GM12872 (cell line): ENCODE measurements at regions not wholly inside any gene's neighbourhood (a gene's known extent, or its start where the extent isn't known, plus 50 kb on each side); places are given as distances from the start of the nearest gene placed in this dataset.

Source experiments
- TF ChIP-seq, protein P1 (sequence below): IDR thresholded peaks from 3 replicates; pipeline ENCODE4 v1.5.1; 2011; ENCODE audit warnings: low read depth, mild to moderate bottlenecking, low read length, moderate library complexity; ENCODE audit not compliant: insufficient read depth

DNA sequence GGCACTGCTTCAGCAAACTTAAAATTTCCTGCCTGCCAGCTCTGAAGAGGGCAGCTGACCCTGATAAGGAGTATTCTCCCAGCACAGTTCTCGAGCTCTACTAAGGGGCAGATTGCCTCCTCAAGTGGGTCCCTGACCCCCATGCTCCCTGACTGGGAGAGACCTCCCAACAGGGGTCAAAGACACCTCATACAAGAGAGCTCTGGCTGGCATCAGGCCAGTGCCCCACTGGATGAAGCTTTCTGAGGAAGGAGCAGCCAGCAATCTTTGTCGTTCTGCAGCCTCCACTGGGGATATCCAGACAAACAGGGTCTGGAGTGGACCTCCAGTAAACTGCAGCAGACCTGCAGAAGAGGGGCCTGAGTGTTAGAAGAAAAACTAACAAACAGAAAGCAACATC lies 1118.3 kb upstream of the ADGRL3 start:
- TF ChIP-seq, protein P1, sequence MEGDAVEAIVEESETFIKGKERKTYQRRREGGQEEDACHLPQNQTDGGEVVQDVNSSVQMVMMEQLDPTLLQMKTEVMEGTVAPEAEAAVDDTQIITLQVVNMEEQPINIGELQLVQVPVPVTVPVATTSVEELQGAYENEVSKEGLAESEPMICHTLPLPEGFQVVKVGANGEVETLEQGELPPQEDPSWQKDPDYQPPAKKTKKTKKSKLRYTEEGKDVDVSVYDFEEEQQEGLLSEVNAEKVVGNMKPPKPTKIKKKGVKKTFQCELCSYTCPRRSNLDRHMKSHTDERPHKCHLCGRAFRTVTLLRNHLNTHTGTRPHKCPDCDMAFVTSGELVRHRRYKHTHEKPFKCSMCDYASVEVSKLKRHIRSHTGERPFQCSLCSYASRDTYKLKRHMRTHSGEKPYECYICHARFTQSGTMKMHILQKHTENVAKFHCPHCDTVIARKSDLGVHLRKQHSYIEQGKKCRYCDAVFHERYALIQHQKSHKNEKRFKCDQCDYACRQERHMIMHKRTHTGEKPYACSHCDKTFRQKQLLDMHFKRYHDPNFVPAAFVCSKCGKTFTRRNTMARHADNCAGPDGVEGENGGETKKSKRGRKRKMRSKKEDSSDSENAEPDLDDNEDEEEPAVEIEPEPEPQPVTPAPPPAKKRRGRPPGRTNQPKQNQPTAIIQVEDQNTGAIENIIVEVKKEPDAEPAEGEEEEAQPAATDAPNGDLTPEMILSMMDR: no peak

DNA sequence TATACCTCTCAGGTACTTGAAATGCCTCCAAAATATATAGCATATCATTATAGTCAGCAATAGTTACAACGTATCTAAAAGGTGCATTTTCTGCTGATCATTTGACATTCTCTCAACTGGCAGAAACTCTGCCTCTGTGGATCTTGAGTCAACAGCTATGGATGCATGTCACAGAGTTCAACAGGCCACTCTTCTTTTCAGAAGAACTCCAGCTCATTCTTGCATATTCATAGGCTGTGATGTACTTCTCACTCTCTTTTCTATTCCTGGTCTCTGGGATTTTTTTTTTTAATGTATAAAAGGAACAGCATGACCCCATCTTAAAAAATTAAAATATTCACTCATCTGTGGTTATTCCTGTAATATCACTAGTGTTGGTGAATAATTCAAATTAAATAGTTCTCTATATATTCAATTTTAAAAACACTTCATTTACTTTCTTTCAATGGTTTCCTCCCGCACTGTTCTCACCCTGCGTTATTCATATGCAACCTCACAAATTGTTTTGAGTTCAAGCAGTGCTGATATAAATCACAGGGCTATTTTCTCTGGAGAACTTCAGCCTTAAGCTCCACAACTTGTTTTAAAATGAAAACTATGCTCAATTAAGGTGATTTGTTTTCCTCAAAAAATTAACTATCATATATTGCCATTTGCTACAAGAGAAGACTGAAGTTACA lies 1111.2 kb upstream of the ADGRL3 start:
- TF ChIP-seq, protein P1: no peak

DNA sequence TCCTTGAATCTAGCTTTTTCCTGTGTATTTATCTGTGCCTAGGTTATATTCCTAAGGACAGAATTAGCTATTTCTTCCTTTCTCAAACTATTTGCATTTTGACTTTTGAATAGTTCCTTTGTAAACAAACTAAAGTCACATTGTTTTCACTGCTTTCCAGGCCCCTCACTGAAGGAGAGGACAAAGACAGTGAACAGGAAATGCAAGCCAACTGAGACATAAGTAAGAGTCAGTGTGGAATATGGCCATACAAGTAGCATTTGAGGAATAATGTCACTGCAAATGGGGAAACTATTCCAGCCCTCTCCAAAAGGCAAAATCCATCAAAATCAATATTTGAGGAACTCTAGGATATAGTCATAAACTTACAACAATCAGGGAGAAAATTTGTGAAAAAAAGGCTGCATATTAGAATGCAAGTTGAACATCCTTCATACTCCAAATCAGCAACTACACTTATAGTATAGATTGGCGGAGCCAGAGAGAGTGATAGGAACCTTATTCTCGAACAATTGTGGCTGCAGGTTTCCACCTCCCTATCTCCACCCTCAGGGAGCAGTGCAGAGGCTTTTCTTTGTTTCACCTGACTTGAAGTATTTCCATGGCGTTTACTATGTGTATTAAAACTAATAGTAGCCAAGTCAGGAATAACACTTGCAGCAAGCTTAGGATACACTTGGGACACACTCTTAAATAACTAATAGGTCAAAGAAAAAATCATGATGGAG lies 1110.4 kb upstream of the ADGRL3 start:
- TF ChIP-seq, protein P1: no peak

DNA sequence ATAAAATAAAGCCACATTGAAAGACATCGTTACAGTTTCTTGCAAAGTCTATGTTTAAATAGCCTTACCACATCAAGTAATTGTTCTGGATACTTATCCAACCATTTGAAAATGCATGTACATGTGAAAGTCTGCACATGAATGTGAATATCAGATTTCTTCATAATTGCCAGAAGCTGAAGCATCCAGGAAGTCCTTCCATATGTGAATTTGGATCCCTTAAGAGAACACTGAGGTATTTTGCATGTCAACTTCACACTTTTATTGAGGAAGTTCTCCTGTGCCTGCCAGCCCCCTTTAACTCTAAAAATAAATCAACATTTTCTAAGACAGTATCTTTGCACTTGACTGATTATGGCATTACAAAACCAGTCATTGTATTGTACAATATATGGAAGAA lies 1103.5 kb upstream of the ADGRL3 start:
- TF ChIP-seq, protein P1: no peak

DNA sequence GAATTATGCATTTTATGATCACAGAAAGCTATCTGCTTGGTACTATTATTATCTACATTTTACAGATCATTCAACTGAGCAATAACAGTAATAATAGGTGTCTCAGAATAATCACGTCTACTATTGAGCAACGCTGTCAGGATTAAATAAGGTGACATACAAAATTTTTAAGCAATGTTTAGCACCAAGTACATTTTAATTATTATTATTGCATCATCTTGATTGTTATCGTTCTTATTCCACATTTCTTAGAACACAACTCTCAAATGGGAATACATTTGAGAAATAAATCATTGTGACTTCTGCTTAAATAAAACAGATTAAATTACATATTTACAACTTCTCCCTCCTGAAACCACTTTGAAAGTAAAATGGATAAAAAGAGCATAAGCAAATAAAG lies 1083.5 kb upstream of the ADGRL3 start:
- TF ChIP-seq, protein P1: no peak

DNA sequence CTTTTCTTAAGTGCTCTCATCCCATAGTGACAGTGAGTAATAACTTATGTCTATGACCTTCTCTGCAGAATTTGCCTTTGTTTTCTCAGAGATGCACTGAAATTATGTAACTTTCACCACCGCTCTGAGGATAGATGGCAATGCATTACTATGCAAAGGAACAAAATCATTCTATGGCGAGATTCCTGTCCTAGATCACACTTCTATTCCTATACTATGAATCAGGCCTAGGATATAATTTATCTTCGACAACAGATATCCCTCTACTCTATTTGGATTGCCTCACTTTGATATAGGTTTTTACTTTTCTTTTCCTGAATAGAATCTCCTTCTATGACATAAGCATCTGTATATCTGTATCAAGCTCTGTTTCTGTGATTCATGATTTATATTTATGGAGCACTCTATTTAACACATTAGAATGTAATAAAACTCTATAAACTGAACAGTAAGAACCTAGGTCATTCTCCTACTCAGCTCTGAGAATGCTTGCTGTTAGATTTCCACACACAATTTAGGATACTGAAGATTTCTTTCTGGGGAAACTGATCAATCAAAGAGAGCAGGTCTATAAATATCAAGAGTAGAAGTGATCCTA lies 1082.3 kb upstream of the ADGRL3 start:
- TF ChIP-seq, protein P1: no peak

DNA sequence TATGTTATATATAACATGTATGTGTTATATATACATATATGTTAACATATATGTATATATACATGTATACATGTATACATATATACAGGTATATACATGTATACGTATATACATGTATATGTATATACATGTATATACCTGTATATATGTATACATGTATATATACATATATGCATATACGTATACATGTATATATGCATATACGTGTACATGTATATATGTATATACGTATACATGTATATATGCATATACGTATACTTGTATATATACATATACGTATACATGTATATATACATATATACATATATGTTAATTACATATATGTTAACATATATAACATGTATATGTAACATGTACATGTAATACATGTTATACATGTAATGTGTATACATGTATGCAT lies 1077.3 kb upstream of the ADGRL3 start:
- TF ChIP-seq, protein P1: no peak
